Breast epithelium (tissue), 3 donors: ENCODE measurements at regions not wholly inside any gene's neighbourhood (a gene's known extent, or its start where the extent isn't known, plus 50 kb on each side); places are given as distances from the start of the nearest gene placed in this dataset.

Experiments used
- POLR2A ChIP-seq: fragments of 450-650 bp; IDR thresholded peaks from one replicate; pipeline ENCODE4 v1.6.1; 2016; ENCODE audit warnings: antibody characterized with exemption, mild to moderate bottlenecking, moderate library complexity
- POLR2AphosphoS5 ChIP-seq, 3 donors: sonication (generic); formaldehyde crosslinking; IDR thresholded peaks; one replicate each; pipeline ENCODE4 v1.6.1; 2017; ENCODE audit warnings: antibody characterized with exemption in 3 of 3
- TF ChIP-seq, protein P1 (sequence below), 3 donors: fragments of 450-650 bp; IDR thresholded peaks; one replicate each; pipeline ENCODE4 v1.5.1; 2016 to 2017; ENCODE audit warnings: antibody characterized with exemption in 3 of 3, mild to moderate bottlenecking in 3 of 3, moderate library complexity in 3 of 3

GRCh38 chr19:31908080-31908479, 437.3 kb upstream of the ZNF507 start:
- TF ChIP-seq, protein P1, sequence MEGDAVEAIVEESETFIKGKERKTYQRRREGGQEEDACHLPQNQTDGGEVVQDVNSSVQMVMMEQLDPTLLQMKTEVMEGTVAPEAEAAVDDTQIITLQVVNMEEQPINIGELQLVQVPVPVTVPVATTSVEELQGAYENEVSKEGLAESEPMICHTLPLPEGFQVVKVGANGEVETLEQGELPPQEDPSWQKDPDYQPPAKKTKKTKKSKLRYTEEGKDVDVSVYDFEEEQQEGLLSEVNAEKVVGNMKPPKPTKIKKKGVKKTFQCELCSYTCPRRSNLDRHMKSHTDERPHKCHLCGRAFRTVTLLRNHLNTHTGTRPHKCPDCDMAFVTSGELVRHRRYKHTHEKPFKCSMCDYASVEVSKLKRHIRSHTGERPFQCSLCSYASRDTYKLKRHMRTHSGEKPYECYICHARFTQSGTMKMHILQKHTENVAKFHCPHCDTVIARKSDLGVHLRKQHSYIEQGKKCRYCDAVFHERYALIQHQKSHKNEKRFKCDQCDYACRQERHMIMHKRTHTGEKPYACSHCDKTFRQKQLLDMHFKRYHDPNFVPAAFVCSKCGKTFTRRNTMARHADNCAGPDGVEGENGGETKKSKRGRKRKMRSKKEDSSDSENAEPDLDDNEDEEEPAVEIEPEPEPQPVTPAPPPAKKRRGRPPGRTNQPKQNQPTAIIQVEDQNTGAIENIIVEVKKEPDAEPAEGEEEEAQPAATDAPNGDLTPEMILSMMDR (IDR thresholded peaks at IDR 0.05): no peak
- TF ChIP-seq POLR2AphosphoS5 (IDR thresholded peaks at IDR 0.05): no peak
- no peak for TF ChIP-seq POLR2A
